HepG2 (cell line): ENCODE measurements at regions not wholly inside any gene's neighbourhood (a gene's known extent, or its start where the extent isn't known, plus 50 kb on each side); places are given as distances from the start of the nearest gene placed in this dataset.

Experiments used
- ATAC-seq: fragments of 200-7000 bp; cut with Tn5 transposase; 3 replicates; pipeline ENCODE4 v1.9.1; 2020; ENCODE audit warnings: mild to moderate bottlenecking, moderate library complexity
- BruUV-seq: library from RNA; stranded (reverse); fragments of 400-500 nt; replicated peaks from 2 replicates; lab custom pipeline; 2021; lab: Mats Ljungman, UMichigan
- CTCF ChIA-PET: fragments of 300-600 bp; formaldehyde crosslinking; extraction: SDS; loops from one replicate; lab custom pipeline; 2021; ENCODE audit warnings: low total read pairs, inconsistent platforms, low intra/inter-chr PET ratio; lab: Yijun Ruan, JAX
- POLR2A ChIA-PET: fragments of 350-600 bp; sonication (Branson Sonifier 250); formaldehyde crosslinking; loops from one replicate; lab custom pipeline; 2020; ENCODE audit warnings: antibody characterized with exemption, inconsistent platforms; lab: Yijun Ruan, JAX
- DNase-seq: peaks from one replicate; pipeline ENCODE4 v3.0.0-alpha.2; 2015; ENCODE audit warnings: low spot score
- FAIRE-seq: peaks from 3 replicates; lab custom pipeline; 2011; peaks lifted over from hg19 to GRCh38; lab: Jason Lieb, UNC
- H2AFZ ChIP-seq: one replicate; pipeline ENCODE4 v1.6.1; 2011; ENCODE audit warnings: low read length, inconsistent platforms
- H3K27ac ChIP-seq: fragments of 300-600 bp; 3 replicates; pipeline ENCODE4 v1.8.0; 2011; ENCODE audit warnings: mixed run types, mild to moderate bottlenecking, mixed read lengths, low read length, inconsistent platforms; ENCODE audit not compliant: insufficient read depth; ENCODE audit errors: extremely low read length
- H3K27me3 ChIP-seq, 2 experiments: fragments of 200-600 bp in 1 of 2; 2 replicates in 1 of 2; 3 replicates in 1 of 2; pipeline versions ENCODE4 v1.6.0 to v1.8.0; 2011; ENCODE audit warnings: low read length in 2 of 2, mild to moderate bottlenecking in 2 of 2, moderate library complexity in 2 of 2, inconsistent platforms in 1 of 2; ENCODE audit not compliant: insufficient read depth in 2 of 2, control insufficient read depth in 1 of 2
- H3K36me3 ChIP-seq, 2 experiments: fragments of 200-600 bp in 1 of 2; replicated peaks in 1 of 2; 2 replicates in 1 of 2; 3 replicates in 1 of 2; pipeline versions ENCODE4 v1.5.1 to v1.8.0; 2011; ENCODE audit warnings: low read length in 2 of 2, inconsistent platforms in 1 of 2; ENCODE audit not compliant: insufficient read depth in 2 of 2, control insufficient read depth in 1 of 2
- H3K4me1 ChIP-seq: 2 replicates; pipeline ENCODE4 v1.5.1; 2012; ENCODE audit warnings: low read length, inconsistent platforms; ENCODE audit not compliant: insufficient read depth
- H3K4me2 ChIP-seq: 2 replicates; pipeline ENCODE4 v1.6.0; 2011; ENCODE audit warnings: low read depth, low read length, inconsistent platforms
- H3K4me3 ChIP-seq, 3 experiments: fragments of 200-600 bp in 1 of 3; sonication (generic), shearing (Covaris generic) in 1 of 3; replicated peaks in 1 of 3; 2 replicates each; pipeline ENCODE4 v1.5.1; 2011 to 2016; ENCODE audit warnings: low read length in 3 of 3, inconsistent platforms in 2 of 3, low read depth in 2 of 3, mild to moderate bottlenecking in 2 of 3, control low read depth in 1 of 3, mixed read lengths in 1 of 3; ENCODE audit not compliant: insufficient read depth in 1 of 3
- H3K79me2 ChIP-seq: one replicate; pipeline ENCODE4 v1.6.1; 2011; ENCODE audit warnings: low read length, inconsistent platforms; ENCODE audit not compliant: insufficient read depth
- H3K9ac ChIP-seq: 2 replicates; pipeline ENCODE4 v1.6.0; 2011; ENCODE audit warnings: mild to moderate bottlenecking, low read depth, low read length, inconsistent platforms; ENCODE audit not compliant: insufficient read depth
- H3K9me3 ChIP-seq: 2 replicates; pipeline ENCODE4 v1.5.1; 2012; ENCODE audit warnings: mild to moderate bottlenecking, low read length
- H4K20me1 ChIP-seq: 2 replicates; pipeline ENCODE4 v1.6.0; 2011; ENCODE audit warnings: inconsistent platforms, mild to moderate bottlenecking, low read length, moderate library complexity; ENCODE audit not compliant: insufficient read depth
- GLI4 ChIP-seq: sonication (generic); formaldehyde crosslinking; IDR thresholded peaks from 2 replicates; pipeline ENCODE4 v1.5.1; 2020; ENCODE audit warnings: missing genetic modification reagents, mild to moderate bottlenecking, moderate library complexity, borderline replicate concordance
- IKZF1 ChIP-seq: fragments of 450-650 bp; IDR thresholded peaks from 2 replicates; pipeline ENCODE4 v1.7.1; 2016
- KDM2A ChIP-seq: sonication (generic); formaldehyde crosslinking; IDR thresholded peaks from 2 replicates; pipeline ENCODE4 v1.4.0; 2020; ENCODE audit warnings: low read depth, missing genetic modification reagents, borderline replicate concordance
- KLF11 ChIP-seq: IDR thresholded peaks from 2 replicates; pipeline ENCODE4 v1.6.1; 2016; ENCODE audit warnings: missing compliant biosample characterization
- NKX3-1 ChIP-seq: sonication (generic); formaldehyde crosslinking; IDR thresholded peaks from 2 replicates; pipeline ENCODE4 v1.5.0; 2020; ENCODE audit warnings: missing genetic modification reagents
- RELA ChIP-seq: sonication (generic); formaldehyde crosslinking; IDR thresholded peaks from 2 replicates; pipeline ENCODE4 v1.4.0; 2020; ENCODE audit warnings: missing genetic modification reagents
- ZFP37 ChIP-seq: sonication (generic); formaldehyde crosslinking; IDR thresholded peaks from 2 replicates; pipeline ENCODE4 v1.4.0; 2020; ENCODE audit warnings: missing genetic modification reagents, borderline replicate concordance
- ZNF777 ChIP-seq: sonication (generic); formaldehyde crosslinking; IDR thresholded peaks from 2 replicates; pipeline ENCODE4 v1.4.0; 2020; ENCODE audit warnings: missing genetic modification reagents
- WGBS: methylation state at CpG from one replicate; pipeline ENCODE4 v1.1.6; 2017; ENCODE audit warnings: low lambda C conversion rate; 5-methylcytosine and 5-hydroxymethylcytosine counted together
- in situ Hi-C: cut with HindIII; loops from 2 replicates; pipeline ENCODE4 v1.10.0; 2017; ENCODE audit warnings: low pct_unique_long_range_greater_than_20kb; ENCODE audit not compliant: extremely low pct_ligation_motif_present
- intact Hi-C: fragments of 100-400 bp; cut with micrococcal nuclease; formaldehyde crosslinking; loops from one replicate; pipeline ENCODE4 v1.10.0; 2022; ENCODE audit not compliant: unreplicated experiment
- TF ChIP-seq, protein P1 (sequence below): sonication (generic); formaldehyde crosslinking; IDR thresholded peaks from 2 replicates; pipeline ENCODE4 v1.5.1; 2020; ENCODE audit warnings: mild to moderate bottlenecking, moderate library complexity, missing genetic modification reagents
- TF ChIP-seq, protein P2 (sequence below): sonication (generic); formaldehyde crosslinking; IDR thresholded peaks from 2 replicates; pipeline ENCODE4 v1.4.0; 2020; ENCODE audit warnings: missing genetic modification reagents
- TF ChIP-seq, protein P3 (sequence below): sonication (generic); formaldehyde crosslinking; IDR thresholded peaks from 2 replicates; pipeline ENCODE4 v1.4.0; 2020; ENCODE audit warnings: missing genetic modification reagents, borderline replicate concordance

DNA sequence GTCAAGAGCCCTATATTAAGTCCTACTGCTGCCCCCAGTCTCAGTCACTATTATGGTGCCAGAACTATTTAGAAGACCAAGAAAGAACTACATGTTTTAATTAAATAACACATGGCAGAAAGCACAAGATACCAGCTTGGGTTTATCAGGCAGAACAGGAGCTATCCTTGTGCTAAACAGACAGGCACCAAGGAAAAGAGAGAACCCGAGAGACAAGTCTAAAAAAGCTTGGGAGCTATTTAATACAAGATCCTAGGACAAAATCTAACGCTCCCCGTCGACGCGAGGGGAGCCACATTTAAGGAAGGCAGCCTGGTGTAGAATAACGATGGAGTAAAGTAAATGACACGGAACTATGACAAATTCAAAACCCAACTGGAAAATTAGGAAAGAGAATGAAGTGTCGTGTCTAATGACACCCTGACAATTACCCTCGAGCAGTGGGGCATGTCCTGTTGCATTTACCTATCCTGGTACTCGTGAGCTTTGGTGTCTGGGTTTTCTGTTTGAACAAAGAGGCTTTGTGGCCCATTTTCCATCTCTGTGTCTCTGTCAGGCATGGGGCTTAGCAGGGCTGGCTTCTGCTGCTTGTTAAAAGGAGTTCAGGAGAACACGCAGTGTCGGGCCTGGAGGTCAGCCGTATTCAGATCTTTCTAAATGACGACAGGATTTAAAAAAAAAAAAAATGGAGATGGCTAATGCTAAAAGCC, 140.6 kb downstream of the ETNK1 start:
- TF ChIP-seq IKZF1 (no peak), NKX3-1 (CRISPR knock-in tag) (no peak), GLI4 (no peak)
- TF ChIP-seq, protein P1, sequence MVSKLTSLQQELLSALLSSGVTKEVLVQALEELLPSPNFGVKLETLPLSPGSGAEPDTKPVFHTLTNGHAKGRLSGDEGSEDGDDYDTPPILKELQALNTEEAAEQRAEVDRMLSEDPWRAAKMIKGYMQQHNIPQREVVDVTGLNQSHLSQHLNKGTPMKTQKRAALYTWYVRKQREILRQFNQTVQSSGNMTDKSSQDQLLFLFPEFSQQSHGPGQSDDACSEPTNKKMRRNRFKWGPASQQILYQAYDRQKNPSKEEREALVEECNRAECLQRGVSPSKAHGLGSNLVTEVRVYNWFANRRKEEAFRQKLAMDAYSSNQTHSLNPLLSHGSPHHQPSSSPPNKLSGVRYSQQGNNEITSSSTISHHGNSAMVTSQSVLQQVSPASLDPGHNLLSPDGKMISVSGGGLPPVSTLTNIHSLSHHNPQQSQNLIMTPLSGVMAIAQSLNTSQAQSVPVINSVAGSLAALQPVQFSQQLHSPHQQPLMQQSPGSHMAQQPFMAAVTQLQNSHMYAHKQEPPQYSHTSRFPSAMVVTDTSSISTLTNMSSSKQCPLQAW (CRISPR knock-in tag), result no peak
- TF ChIP-seq, all 625 proteins: peak for 0
- ATAC-seq (no peak), DNase-seq (no peak), FAIRE-seq (no peak)
- no peak overlapping the region for H3K4me3 ChIP-seq
- H3K9me3 ChIP-seq, result no peaks in the 10 kb centered on the region
- ChIA-PET CTCF (no interaction called here), POLR2A (no interaction called here)
- no peaks in the 10 kb centered on the region for H3K36me3 ChIP-seq
- BruUV-seq, result no TSS peak
- H3K4me1 ChIP-seq, result no peaks in the 10 kb centered on the region
- no peaks in the 10 kb centered on the region for H4K20me1 ChIP-seq
- no peak overlapping the region for H3K9ac ChIP-seq
- in situ Hi-C loops, result no loop called here
- intact Hi-C loops, result no loop called here
- no peak overlapping the region for H2AFZ ChIP-seq
- WGBS, result 31% methylated on average over 15 of the region's 15 CpGs
- H3K4me2 ChIP-seq, result no peak overlapping the region
- peaks cover 0 to 4% of the 10 kb centered on the region in 2 experiments; a peak in 1 of 5 replicates for H3K27me3 ChIP-seq
- H3K79me2 ChIP-seq, result no peaks in the 10 kb centered on the region
- no peak overlapping the region for H3K27ac ChIP-seq

DNA sequence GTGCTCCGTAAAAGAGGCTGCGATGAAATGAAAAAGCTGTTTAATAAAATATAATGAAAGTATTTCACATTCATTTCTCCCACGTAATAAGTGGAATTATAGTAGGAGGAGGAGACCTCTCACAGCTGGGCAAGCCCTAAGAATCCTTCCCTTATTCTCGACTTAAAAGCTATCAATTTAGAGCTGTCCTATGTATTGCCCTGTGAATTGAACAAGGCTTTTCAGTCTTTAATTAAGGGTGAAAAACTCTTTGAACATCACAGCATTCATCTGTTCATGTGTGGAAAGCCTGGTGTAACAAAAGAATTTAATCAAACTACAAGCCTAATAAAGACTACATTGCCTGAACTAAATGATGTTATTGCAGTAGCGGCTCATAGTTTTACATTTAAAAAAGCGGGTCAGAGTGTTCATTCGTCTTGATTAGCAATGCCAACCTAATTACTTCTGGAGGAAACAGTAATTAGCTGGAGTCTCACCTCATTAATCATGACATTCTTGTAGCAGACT, 142.0 kb downstream of the ETNK1 start:
- intact Hi-C loops (no loop called here), in situ Hi-C loops (no loop called here)
- no peak for ATAC-seq
- FAIRE-seq, result no peak
- no peaks in the 10 kb centered on the region for H3K79me2 ChIP-seq
- H3K27ac ChIP-seq, result no peak overlapping the region
- ChIA-PET POLR2A (no interaction called here), CTCF (no interaction called here)
- no peak overlapping the region for H3K4me2 ChIP-seq
- no peaks in the 10 kb centered on the region for H4K20me1 ChIP-seq
- H3K36me3 ChIP-seq, result no peaks in the 10 kb centered on the region
- H3K27me3 ChIP-seq, result peaks cover 0 to 4% of the 10 kb centered on the region in 2 experiments; a peak in 1 of 5 replicates
- no peak overlapping the region for H2AFZ ChIP-seq
- H3K4me3 ChIP-seq, result no peak overlapping the region
- TF ChIP-seq KDM2A (CRISPR knock-in tag) (no peak), KLF11 (CRISPR knock-in tag) (no peak), ZNF777 (CRISPR knock-in tag) (no peak), ZFP37 (CRISPR knock-in tag) (no peak), RELA (CRISPR knock-in tag) (no peak)
- TF ChIP-seq, protein P2, sequence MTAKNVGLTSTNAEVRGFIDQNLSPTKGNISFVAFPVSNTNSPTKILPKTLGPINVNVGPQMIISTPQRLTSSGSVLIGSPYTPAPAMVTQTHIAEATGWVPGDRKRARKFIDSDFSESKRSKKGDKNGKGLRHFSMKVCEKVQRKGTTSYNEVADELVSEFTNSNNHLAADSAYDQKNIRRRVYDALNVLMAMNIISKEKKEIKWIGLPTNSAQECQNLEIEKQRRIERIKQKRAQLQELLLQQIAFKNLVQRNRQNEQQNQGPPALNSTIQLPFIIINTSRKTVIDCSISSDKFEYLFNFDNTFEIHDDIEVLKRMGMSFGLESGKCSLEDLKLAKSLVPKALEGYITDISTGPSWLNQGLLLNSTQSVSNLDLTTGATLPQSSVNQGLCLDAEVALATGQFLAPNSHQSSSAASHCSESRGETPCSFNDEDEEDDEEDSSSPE (CRISPR knock-in tag), result no peak
- TF ChIP-seq, protein P3, sequence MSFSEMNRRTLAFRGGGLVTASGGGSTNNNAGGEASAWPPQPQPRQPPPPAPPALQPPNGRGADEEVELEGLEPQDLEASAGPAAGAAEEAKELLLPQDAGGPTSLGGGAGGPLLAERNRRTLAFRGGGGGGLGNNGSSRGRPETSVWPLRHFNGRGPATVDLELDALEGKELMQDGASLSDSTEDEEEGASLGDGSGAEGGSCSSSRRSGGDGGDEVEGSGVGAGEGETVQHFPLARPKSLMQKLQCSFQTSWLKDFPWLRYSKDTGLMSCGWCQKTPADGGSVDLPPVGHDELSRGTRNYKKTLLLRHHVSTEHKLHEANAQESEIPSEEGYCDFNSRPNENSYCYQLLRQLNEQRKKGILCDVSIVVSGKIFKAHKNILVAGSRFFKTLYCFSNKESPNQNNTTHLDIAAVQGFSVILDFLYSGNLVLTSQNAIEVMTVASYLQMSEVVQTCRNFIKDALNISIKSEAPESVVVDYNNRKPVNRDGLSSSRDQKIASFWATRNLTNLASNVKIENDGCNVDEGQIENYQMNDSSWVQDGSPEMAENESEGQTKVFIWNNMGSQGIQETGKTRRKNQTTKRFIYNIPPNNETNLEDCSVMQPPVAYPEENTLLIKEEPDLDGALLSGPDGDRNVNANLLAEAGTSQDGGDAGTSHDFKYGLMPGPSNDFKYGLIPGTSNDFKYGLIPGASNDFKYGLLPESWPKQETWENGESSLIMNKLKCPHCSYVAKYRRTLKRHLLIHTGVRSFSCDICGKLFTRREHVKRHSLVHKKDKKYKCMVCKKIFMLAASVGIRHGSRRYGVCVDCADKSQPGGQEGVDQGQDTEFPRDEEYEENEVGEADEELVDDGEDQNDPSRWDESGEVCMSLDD, result no peak
- no peak overlapping the region for H3K9ac ChIP-seq
- no peak for DNase-seq
- WGBS, result 32% methylated on average over 7 of the region's 7 CpGs
- H3K9me3 ChIP-seq, result no peaks in the 10 kb centered on the region
- no TSS peak for BruUV-seq
- H3K4me1 ChIP-seq, result no peaks in the 10 kb centered on the region
